ENCODE measurements at regions not wholly inside any gene's neighbourhood (a gene's known extent, or its start where the extent isn't known, plus 50 kb on each side); places are given as distances from the start of the nearest gene placed in this dataset.

DNA sequence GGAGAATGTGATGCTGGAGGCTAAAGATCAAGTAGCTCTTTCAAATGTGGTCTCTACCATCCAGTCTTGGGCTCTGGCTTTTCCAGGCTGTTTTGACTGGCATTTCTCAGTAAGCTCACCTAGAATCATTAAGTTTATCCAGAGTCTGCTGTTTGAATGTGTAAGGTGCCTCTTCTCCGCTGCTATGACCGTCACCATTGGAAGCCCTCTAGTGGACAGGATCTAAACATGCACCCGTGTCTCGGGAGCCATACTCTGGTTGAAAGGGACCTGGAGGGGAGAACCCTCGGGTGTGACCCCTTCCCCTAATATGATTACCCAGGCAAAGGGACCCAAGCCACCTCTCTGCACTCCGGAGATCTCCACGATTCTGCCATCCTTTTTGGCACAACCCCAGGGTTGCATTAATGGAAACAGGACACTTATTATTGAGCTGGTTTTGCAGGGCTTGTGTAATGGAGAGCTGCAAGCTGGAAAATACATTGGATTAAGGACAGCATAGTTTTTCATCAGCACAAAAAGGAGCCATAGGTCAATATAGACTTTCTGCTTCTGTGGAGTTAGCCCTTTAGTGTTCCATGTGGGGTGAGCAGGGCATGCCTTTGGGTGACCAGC is 191.0 kb upstream of the LARGE1 start:
- H3K4me3 ChIP-seq (replicated peaks in 1 of 3): no peak overlapping the region
- WGBS, 2 donors: 11 to 12% methylated on average over 7 of the region's 7 CpGs
- H3K4me1 ChIP-seq: no peaks in the 10 kb centered on the region
- intact Hi-C loops (cut with DNase I): loop anchor here (5.0 kb wide), 1 partner anchor 184 kb away; no protein-coding TSS in a partner anchor
- no peak overlapping the region for H3K27ac ChIP-seq
- TF ChIP-seq POLR2A (IDR thresholded peaks at IDR 0.05): no peak
- TF ChIP-seq, protein P1, sequence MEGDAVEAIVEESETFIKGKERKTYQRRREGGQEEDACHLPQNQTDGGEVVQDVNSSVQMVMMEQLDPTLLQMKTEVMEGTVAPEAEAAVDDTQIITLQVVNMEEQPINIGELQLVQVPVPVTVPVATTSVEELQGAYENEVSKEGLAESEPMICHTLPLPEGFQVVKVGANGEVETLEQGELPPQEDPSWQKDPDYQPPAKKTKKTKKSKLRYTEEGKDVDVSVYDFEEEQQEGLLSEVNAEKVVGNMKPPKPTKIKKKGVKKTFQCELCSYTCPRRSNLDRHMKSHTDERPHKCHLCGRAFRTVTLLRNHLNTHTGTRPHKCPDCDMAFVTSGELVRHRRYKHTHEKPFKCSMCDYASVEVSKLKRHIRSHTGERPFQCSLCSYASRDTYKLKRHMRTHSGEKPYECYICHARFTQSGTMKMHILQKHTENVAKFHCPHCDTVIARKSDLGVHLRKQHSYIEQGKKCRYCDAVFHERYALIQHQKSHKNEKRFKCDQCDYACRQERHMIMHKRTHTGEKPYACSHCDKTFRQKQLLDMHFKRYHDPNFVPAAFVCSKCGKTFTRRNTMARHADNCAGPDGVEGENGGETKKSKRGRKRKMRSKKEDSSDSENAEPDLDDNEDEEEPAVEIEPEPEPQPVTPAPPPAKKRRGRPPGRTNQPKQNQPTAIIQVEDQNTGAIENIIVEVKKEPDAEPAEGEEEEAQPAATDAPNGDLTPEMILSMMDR (IDR thresholded peaks at IDR 0.05): peak in 5 of 6 experiments; percentile 45 to 77 (median 49)
- peak; percentile 13 to 23 for DNase-seq
- no peaks in the 10 kb centered on the region for H3K9me3 ChIP-seq
- H3K27me3 ChIP-seq: no peaks in the 10 kb centered on the region
- no peaks in the 10 kb centered on the region for H3K36me3 ChIP-seq

DNA sequence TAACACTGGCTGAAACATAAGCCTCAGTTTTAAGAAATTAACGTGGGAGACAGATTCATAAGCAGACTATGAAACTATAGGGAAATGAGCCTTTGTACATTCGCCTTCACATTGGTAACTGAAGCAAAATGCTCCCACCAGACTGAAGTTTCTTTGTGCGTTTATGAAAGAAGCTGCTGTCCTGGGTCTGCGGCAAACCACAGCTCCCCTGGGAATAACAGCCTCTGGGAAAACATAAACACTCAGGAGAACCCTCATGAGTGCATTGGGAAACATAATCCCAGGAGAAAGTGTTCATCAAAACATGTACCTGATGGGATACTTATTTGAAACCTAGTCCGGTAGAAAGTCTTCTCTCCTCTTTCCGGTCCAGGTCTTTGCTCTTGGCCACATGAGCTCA is 193.1 kb upstream of the LARGE1 start:
- Histone ChIP-seq H3K27me3 (no peaks in the 10 kb centered on the region), H3K4me3 (replicated peaks in 1 of 3) (no peak overlapping the region), H3K27ac (no peak overlapping the region), H3K9me3 (no peaks in the 10 kb centered on the region), H3K4me1 (no peaks in the 10 kb centered on the region), H3K36me3 (no peaks in the 10 kb centered on the region)
- TF ChIP-seq POLR2A (IDR thresholded peaks at IDR 0.05): no peak
- TF ChIP-seq, protein P1 (IDR thresholded peaks at IDR 0.05): no peak
- intact Hi-C loops (cut with DNase I): loop anchor here (5.0 kb wide), 1 partner anchor 186 kb away; no protein-coding TSS in a partner anchor
- DNase-seq: no peak
- 72 to 74% methylated on average over 6 of the region's 6 CpGs for WGBS, 2 donors

DNA sequence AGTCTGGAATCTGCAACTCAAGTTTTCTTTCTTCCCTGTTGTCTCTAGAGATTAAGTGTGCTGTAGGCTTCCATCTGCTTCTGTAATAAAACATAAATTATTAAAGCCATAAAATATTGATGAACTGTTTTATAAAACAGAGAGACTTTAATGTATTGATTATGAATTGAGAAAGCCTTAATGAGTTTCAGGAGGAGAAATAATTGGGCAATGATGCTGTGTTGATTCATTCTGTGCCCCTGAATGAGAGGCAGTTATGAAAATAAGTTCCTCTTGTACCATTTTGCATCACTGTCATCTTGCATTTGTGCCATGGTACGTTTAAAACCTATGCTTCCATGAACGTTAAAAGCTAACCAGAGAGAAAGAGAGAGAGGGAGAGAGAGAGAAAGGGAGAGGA is 194.1 kb upstream of the LARGE1 start:
- no peaks in the 10 kb centered on the region for H3K36me3 ChIP-seq
- H3K4me1 ChIP-seq: no peaks in the 10 kb centered on the region
- intact Hi-C loops (cut with DNase I): loop anchor here (5.0 kb wide), 1 partner anchor 187 kb away; no protein-coding TSS in a partner anchor
- H3K27ac ChIP-seq: no peak overlapping the region
- no peaks in the 10 kb centered on the region for H3K9me3 ChIP-seq
- WGBS, 2 donors: 57 to 58% methylated on average over 2 of the region's 2 CpGs
- TF ChIP-seq, protein P1 (IDR thresholded peaks at IDR 0.05): no peak
- TF ChIP-seq POLR2A (IDR thresholded peaks at IDR 0.05): no peak
- H3K27me3 ChIP-seq: no peaks in the 10 kb centered on the region
- no peak for DNase-seq
- H3K4me3 ChIP-seq (replicated peaks in 1 of 3): no peak overlapping the region

DNA sequence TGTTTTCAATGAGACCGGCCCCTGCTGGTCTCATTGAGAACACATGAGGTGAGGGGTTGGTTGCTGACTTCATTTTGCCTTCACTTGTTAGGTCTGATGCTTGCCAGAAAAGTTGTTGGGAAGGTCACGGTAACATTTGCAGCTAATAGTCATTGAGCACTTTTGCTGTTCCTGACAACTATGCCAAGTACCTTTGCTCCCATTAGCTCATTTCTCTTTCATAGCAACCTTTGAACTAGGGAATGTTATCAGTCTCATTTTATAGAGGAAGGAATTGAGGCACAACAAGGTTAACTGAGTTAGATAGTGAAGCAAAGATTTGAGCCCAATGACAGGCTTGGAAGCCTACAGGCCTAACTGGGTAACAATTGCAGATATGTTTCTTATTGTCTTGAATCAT is 195.4 kb upstream of the LARGE1 start:
- Histone ChIP-seq H3K36me3 (no peaks in the 10 kb centered on the region), H3K9me3 (no peaks in the 10 kb centered on the region), H3K4me3 (replicated peaks in 1 of 3) (no peak overlapping the region), H3K27me3 (no peaks in the 10 kb centered on the region), H3K4me1 (no peaks in the 10 kb centered on the region), H3K27ac (no peak overlapping the region)
- intact Hi-C loops (cut with DNase I): no loop called here
- TF ChIP-seq, protein P1 (IDR thresholded peaks at IDR 0.05): no peak
- no peak for TF ChIP-seq POLR2A (IDR thresholded peaks at IDR 0.05)
- WGBS, 2 donors: 86 to 92% methylated on average over 2 of the region's 2 CpGs
- DNase-seq: no peak

DNA sequence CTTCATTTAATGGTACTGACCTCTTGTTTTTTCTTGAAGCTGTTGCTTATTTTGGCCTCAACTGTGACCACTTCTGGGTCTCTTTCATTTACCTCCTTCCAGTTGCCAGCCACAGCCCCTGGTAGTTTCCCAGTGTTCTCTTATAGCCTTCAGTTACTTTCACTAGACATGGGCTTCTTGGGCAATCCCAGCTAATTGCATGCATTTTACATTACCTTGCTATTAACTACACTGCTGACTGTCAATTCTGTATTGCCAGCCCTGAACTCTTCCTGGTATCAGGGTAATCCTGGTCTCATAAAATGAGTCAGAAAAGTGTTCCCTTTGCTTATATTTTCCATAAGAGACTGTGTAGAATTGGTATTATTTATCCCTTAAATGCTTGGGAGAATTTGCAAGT is 195.8 kb upstream of the LARGE1 start:
- no peaks in the 10 kb centered on the region for H3K36me3 ChIP-seq
- no peaks in the 10 kb centered on the region for H3K9me3 ChIP-seq
- H3K4me1 ChIP-seq: no peaks in the 10 kb centered on the region
- H3K27ac ChIP-seq: no peak overlapping the region
- intact Hi-C loops (cut with DNase I): no loop called here
- no peak overlapping the region for H3K4me3 ChIP-seq (replicated peaks in 1 of 3)
- TF ChIP-seq POLR2A (IDR thresholded peaks at IDR 0.05): no peak
- TF ChIP-seq, protein P1 (IDR thresholded peaks at IDR 0.05): no peak
- no peak for DNase-seq
- no peaks in the 10 kb centered on the region for H3K27me3 ChIP-seq

Measured in thyroid gland (tissue), 4 donors.